ENCODE measurements at regions not wholly inside any gene's neighbourhood (a gene's known extent, or its start where the extent isn't known, plus 50 kb on each side); places are given as distances from the start of the nearest gene placed in this dataset.
"Not testable (repeated sequence)": the region's sequence is repeated elsewhere in the genome, so short reads cannot be mapped to it uniquely, and the experiment has no call there.

- TF ChIP-seq CTCF (IDR thresholded peaks at IDR 0.05 in 2 of 3, conservative IDR thresholded peaks at IDR 0.05 in 1 of 3; ENCODE audit: borderline replicate concordance in 1 of 3, insufficient read depth in 1 of 3, low read depth in 2 of 3, low read length in 2 of 3); CEBPB (IDR thresholded peaks at IDR 0.05; ENCODE audit: low read depth); EGR1 (IDR thresholded peaks at IDR 0.05; ENCODE audit: low read depth); SRF (IDR thresholded peaks at IDR 0.05; ENCODE audit: low read depth); EZH2phosphoT487 (IDR thresholded peaks at IDR 0.05; ENCODE audit: borderline replicate concordance); SP1 (IDR thresholded peaks at IDR 0.05; ENCODE audit: low read depth); POLR2A (IDR thresholded peaks at IDR 0.05; ENCODE audit: borderline replicate concordance, extremely low read depth, insufficient read depth, insufficient read length); EZH2 (IDR thresholded peaks at IDR 0.05); RAD21 (IDR thresholded peaks at IDR 0.05; ENCODE audit: low read depth); REST (IDR thresholded peaks at IDR 0.05; ENCODE audit: low read depth); POLR2AphosphoS5 (IDR thresholded peaks at IDR 0.05; ENCODE audit: low read depth, low read length); TCF7L2 (IDR thresholded peaks at IDR 0.05; ENCODE audit: borderline replicate concordance, extremely low read depth, insufficient read depth, insufficient read length): not testable (repeated sequence)
Measured at GRCh38 chr18:52257417-52257816, 82.6 kb upstream of the DCC start.

Data from HCT116 (cell line).